Transverse colon (tissue), 4 donors: ENCODE measurements at regions not wholly inside any gene's neighbourhood (a gene's known extent, or its start where the extent isn't known, plus 50 kb on each side); places are given as distances from the start of the nearest gene placed in this dataset.

Experiments
- DNase-seq: peaks from one replicate; pipeline ENCODE4 v3.0.0-alpha.2; 2019
- H3K27ac ChIP-seq, 4 donors: fragments of 200-600 bp; sonication (generic); 2 replicates each; pipeline ENCODE4 v1.5.1; 2016 to 2018; ENCODE audit warnings: inconsistent platforms in 4 of 4
- H3K27me3 ChIP-seq: fragments of 200-600 bp; sonication (generic); 2 replicates; pipeline ENCODE4 v1.5.1; 2017; ENCODE audit warnings: inconsistent platforms
- H3K36me3 ChIP-seq, 4 donors: fragments of 200-600 bp; sonication (generic); 2 replicates each; pipeline ENCODE4 v1.5.1; 2017 to 2019; ENCODE audit warnings: inconsistent platforms in 4 of 4
- H3K4me1 ChIP-seq, 4 donors: fragments of 200-600 bp; sonication (generic); 2 replicates each; pipeline ENCODE4 v1.5.1; 2017 to 2020; ENCODE audit warnings: inconsistent platforms in 4 of 4
- H3K4me3 ChIP-seq, 4 donors: fragments of 200-600 bp; sonication (generic); 1 replicate in 1 of 4; 2 replicates in 3 of 4; pipeline versions ENCODE4 v1.5.1 to v1.6.1; 2017 to 2019; ENCODE audit warnings: inconsistent platforms in 4 of 4
- H3K9me3 ChIP-seq, 2 donors: fragments of 200-600 bp; sonication (generic); 2 replicates each; pipeline ENCODE4 v1.5.1; 2017 to 2019; ENCODE audit warnings: inconsistent platforms in 2 of 2
- CTCF ChIP-seq, 5 experiments: fragments of 200-600 bp in 3 of 5; fragments of 450-650 bp in 2 of 5; sonication (generic) in 3 of 5; IDR thresholded peaks; 1 replicate in 2 of 5; 2 replicates in 3 of 5; pipeline ENCODE4 v1.5.1; 2016 to 2017; ENCODE audit warnings: antibody characterized with exemption in 5 of 5, inconsistent platforms in 3 of 5, mild to moderate bottlenecking in 2 of 5, moderate library complexity in 1 of 5
- EP300 ChIP-seq: sonication (generic); formaldehyde crosslinking; IDR thresholded peaks from one replicate; pipeline ENCODE4 v1.6.1; 2017; ENCODE audit warnings: antibody characterized with exemption, low read depth
- POLR2A ChIP-seq: fragments of 450-650 bp; IDR thresholded peaks from one replicate; pipeline ENCODE4 v1.6.1; 2016; ENCODE audit warnings: antibody characterized with exemption, mild to moderate bottlenecking, moderate library complexity
- POLR2AphosphoS5 ChIP-seq, 3 donors: sonication (generic); formaldehyde crosslinking; IDR thresholded peaks; one replicate each; pipeline ENCODE4 v1.6.1; 2016; ENCODE audit warnings: antibody characterized with exemption in 3 of 3
- WGBS, 2 donors: methylation state at CpG; one replicate each; pipeline ENCODE4 v1.1.5; 2018; ENCODE audit warnings: low coverage in 1 of 2; 5-methylcytosine and 5-hydroxymethylcytosine counted together
- in situ Hi-C, 4 donors: fragments of 200-750 bp; cut with MboI; loops; one replicate each; pipeline versions ENCODE4 v1.15.0 to v1.15.1; 2017; ENCODE audit warnings: low sequenced_read_pairs in 3 of 4, low pct_ligation_motif_present in 1 of 4, low pct_unique_long_range_greater_than_20kb in 1 of 4
- intact Hi-C: fragments of 100-400 bp; cut with DNase I; formaldehyde crosslinking; loops from one replicate; pipeline ENCODE4 v1.15.1; 2023; ENCODE audit warnings: low total_unique reads

GRCh38 chr11:22082788-22083187 lies 110.1 kb upstream of the ANO5 start:
- Histone ChIP-seq H3K27ac (no peak overlapping the region), H3K4me3 (no peak overlapping the region), H3K4me1 (no peaks in the 10 kb centered on the region), H3K27me3 (no peaks in the 10 kb centered on the region), H3K36me3 (no peaks in the 10 kb centered on the region), H3K9me3 (no peaks in the 10 kb centered on the region)
- TF ChIP-seq POLR2A (no peak), CTCF (IDR thresholded peaks at IDR 0.05) (no peak), EP300 (no peak), POLR2AphosphoS5 (IDR thresholded peaks at IDR 0.05) (no peak)
- DNase-seq = no peak
- intact Hi-C loops = no loop called here
- in situ Hi-C loops = no loop called here

GRCh38 chr11:22084056-22084455 lies 108.8 kb upstream of the ANO5 start:
- DNase-seq = no peak
- Histone ChIP-seq H3K4me3 (no peak overlapping the region), H3K4me1 (no peaks in the 10 kb centered on the region), H3K36me3 (no peaks in the 10 kb centered on the region), H3K27ac (no peak overlapping the region), H3K27me3 (no peaks in the 10 kb centered on the region), H3K9me3 (no peaks in the 10 kb centered on the region)
- TF ChIP-seq POLR2AphosphoS5 (IDR thresholded peaks at IDR 0.05) (no peak), EP300 (no peak), POLR2A (no peak), CTCF (IDR thresholded peaks at IDR 0.05) (no peak)
- WGBS, 2 donors = 58 to 67% methylated on average over 1 of the region's 1 CpG
- in situ Hi-C loops (no loop called here), intact Hi-C loops (no loop called here)

- Histone ChIP-seq H3K27ac (no peak overlapping the region), H3K9me3 (no peaks in the 10 kb centered on the region), H3K4me1 (no peaks in the 10 kb centered on the region), H3K4me3 (no peak overlapping the region), H3K27me3 (no peaks in the 10 kb centered on the region), H3K36me3 (no peaks in the 10 kb centered on the region)
- no peak for DNase-seq
- in situ Hi-C loops (no loop called here), intact Hi-C loops (no loop called here)
- TF ChIP-seq POLR2A (no peak), POLR2AphosphoS5 (IDR thresholded peaks at IDR 0.05) (no peak), EP300 (no peak), CTCF (IDR thresholded peaks at IDR 0.05) (no peak)
Observed at GRCh38 chr11:22084564-22084963, 108.3 kb upstream of the ANO5 start.

GRCh38 chr11:22089609-22090008 lies 103.3 kb upstream of the ANO5 start:
- Histone ChIP-seq H3K27me3 (no peaks in the 10 kb centered on the region), H3K4me1 (no peaks in the 10 kb centered on the region), H3K9me3 (no peaks in the 10 kb centered on the region), H3K36me3 (no peaks in the 10 kb centered on the region), H3K4me3 (no peak overlapping the region), H3K27ac (no peak overlapping the region)
- WGBS, 2 donors = 38 to 59% methylated on average over 1 to 2 of the region's 2 CpGs
- in situ Hi-C loops = no loop called here
- intact Hi-C loops = no loop called here
- DNase-seq = no peak
- TF ChIP-seq POLR2AphosphoS5 (IDR thresholded peaks at IDR 0.05) (no peak), EP300 (no peak), CTCF (IDR thresholded peaks at IDR 0.05) (no peak), POLR2A (no peak)
